Vagina (tissue), 2 donors: ENCODE measurements at regions not wholly inside any gene's neighbourhood (a gene's known extent, or its start where the extent isn't known, plus 50 kb on each side); places are given as distances from the start of the nearest gene placed in this dataset.

Experiments used
- DNase-seq, 2 donors: peaks; one replicate each; pipeline ENCODE4 v3.0.0-alpha.2; 2017; ENCODE audit errors: extremely low spot score in 2 of 2
- H3K27ac ChIP-seq: fragments of 200-600 bp; sonication (generic); one replicate; pipeline ENCODE4 v1.5.1; 2019
- H3K27me3 ChIP-seq: fragments of 200-600 bp; sonication (generic); one replicate; pipeline ENCODE4 v1.5.1; 2019
- H3K36me3 ChIP-seq, 2 donors: fragments of 200-600 bp; sonication (generic); one replicate each; pipeline ENCODE4 v1.5.1; 2017 to 2019
- H3K4me1 ChIP-seq: fragments of 200-600 bp; sonication (generic); one replicate; pipeline ENCODE4 v1.5.1; 2019
- H3K4me3 ChIP-seq, 2 donors: fragments of 200-600 bp; sonication (generic); 1 replicate in 1 of 2; 2 replicates in 1 of 2; pipeline ENCODE4 v1.5.1; 2016 to 2019
- H3K9me3 ChIP-seq: fragments of 200-600 bp; sonication (generic); one replicate; pipeline ENCODE4 v1.5.1; 2019
- CTCF ChIP-seq, 3 experiments: fragments of 450-650 bp in 2 of 3; fragments of 200-600 bp in 1 of 3; sonication (generic) in 1 of 3; IDR thresholded peaks; one replicate each; pipeline ENCODE4 v1.5.1; 2017 to 2019; ENCODE audit warnings: antibody characterized with exemption in 3 of 3, mild to moderate bottlenecking in 2 of 3, moderate library complexity in 2 of 3
- POLR2A ChIP-seq, 2 donors: fragments of 450-650 bp; IDR thresholded peaks; one replicate each; pipeline ENCODE4 v1.6.1; 2017; ENCODE audit warnings: antibody characterized with exemption in 2 of 2, mild to moderate bottlenecking in 2 of 2, moderate library complexity in 2 of 2
- POLR2AphosphoS5 ChIP-seq, 2 donors: sonication (generic); formaldehyde crosslinking; IDR thresholded peaks; one replicate each; pipeline ENCODE4 v1.9.0; 2017; ENCODE audit warnings: antibody characterized with exemption in 2 of 2, mild to moderate bottlenecking in 2 of 2, low read depth in 1 of 2; ENCODE audit not compliant: insufficient read depth in 1 of 2
- intact Hi-C: fragments of 100-400 bp; cut with DNase I; formaldehyde crosslinking; loops from one replicate; pipeline ENCODE4 v1.15.1; 2023

GRCh38 chrX:4091046-4091760, 377.8 kb upstream of the PRKX start:
- Histone ChIP-seq H3K4me3 (no peak overlapping the region), H3K9me3 (no peaks in the 10 kb centered on the region), H3K36me3 (no peaks in the 10 kb centered on the region), H3K27ac (no peak overlapping the region), H3K4me1 (no peaks in the 10 kb centered on the region), H3K27me3 (no peaks in the 10 kb centered on the region)
- intact Hi-C loops = no loop called here
- no peak for DNase-seq
- TF ChIP-seq CTCF (IDR thresholded peaks at IDR 0.05) = no peak
- no peak for TF ChIP-seq POLR2AphosphoS5 (IDR thresholded peaks at IDR 0.05; ENCODE audit: insufficient read depth in 1 of 2, low read depth in 1 of 2)
- no peak for TF ChIP-seq POLR2A (IDR thresholded peaks at IDR 0.05)

GRCh38 chrX:4059893-4060292, 346.4 kb upstream of the PRKX start:
- Histone ChIP-seq H3K4me1 (no peaks in the 10 kb centered on the region), H3K27ac (no peak overlapping the region), H3K9me3 (no peaks in the 10 kb centered on the region), H3K4me3 (no peak overlapping the region), H3K27me3 (no peaks in the 10 kb centered on the region), H3K36me3 (no peaks in the 10 kb centered on the region)
- DNase-seq = no peak
- TF ChIP-seq POLR2A (IDR thresholded peaks at IDR 0.05) = no peak
- TF ChIP-seq CTCF (IDR thresholded peaks at IDR 0.05) = no peak
- no peak for TF ChIP-seq POLR2AphosphoS5 (IDR thresholded peaks at IDR 0.05; ENCODE audit: insufficient read depth in 1 of 2, low read depth in 1 of 2)
- intact Hi-C loops = no loop called here

DNA sequence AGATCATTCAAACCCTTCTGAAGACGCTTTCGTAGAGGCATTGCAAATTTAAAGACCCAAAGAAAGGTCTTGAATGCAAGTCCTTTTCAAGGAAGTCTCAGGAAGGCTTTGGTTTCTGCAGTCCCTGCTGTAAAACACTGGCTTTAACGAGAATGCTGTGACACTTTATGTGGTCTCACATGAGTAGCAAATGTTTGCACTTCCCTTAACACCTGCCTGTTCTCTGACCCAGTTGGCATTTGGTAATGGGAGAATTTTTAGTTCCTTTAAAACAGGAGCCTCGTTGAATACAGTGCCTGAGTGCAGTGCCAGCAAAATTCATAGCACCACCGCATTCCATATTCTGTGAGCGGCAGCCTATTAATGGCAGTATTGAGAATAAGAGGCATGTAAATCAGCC, 330.5 kb upstream of the PRKX start:
- H3K4me1 ChIP-seq = no peaks in the 10 kb centered on the region
- no peak for TF ChIP-seq POLR2AphosphoS5 (IDR thresholded peaks at IDR 0.05; ENCODE audit: insufficient read depth in 1 of 2, low read depth in 1 of 2)
- TF ChIP-seq CTCF (IDR thresholded peaks at IDR 0.05) = no peak
- no peak for TF ChIP-seq POLR2A (IDR thresholded peaks at IDR 0.05)
- no peak overlapping the region for H3K4me3 ChIP-seq
- H3K27ac ChIP-seq = no peak overlapping the region
- no peak for DNase-seq
- no peaks in the 10 kb centered on the region for H3K27me3 ChIP-seq
- no peaks in the 10 kb centered on the region for H3K36me3 ChIP-seq
- H3K9me3 ChIP-seq = no peaks in the 10 kb centered on the region
- intact Hi-C loops = no loop called here

DNA sequence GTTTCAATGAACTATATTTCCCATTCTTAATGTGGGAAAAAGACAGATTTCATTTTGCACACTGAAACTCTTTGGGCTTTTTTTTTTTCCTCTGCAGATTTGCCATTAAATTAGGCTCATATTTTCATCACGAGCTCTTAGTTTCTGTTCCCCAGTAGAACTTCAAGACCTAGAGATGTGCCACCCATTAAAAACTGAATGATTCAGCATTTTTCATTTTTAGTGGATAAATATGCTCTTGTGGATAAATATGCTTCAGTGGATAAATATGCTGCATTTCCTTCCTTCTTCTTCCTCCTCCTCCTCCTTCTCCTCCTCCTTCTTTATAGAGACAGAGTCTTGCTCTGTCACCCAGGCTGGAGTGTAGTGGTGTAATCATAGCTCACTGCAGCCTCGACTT, 322.4 kb upstream of the PRKX start:
- H3K4me3 ChIP-seq = no peak overlapping the region
- no peak for DNase-seq
- intact Hi-C loops = no loop called here
- H3K27me3 ChIP-seq = no peaks in the 10 kb centered on the region
- TF ChIP-seq CTCF (IDR thresholded peaks at IDR 0.05) (no peak), POLR2AphosphoS5 (IDR thresholded peaks at IDR 0.05; ENCODE audit: insufficient read depth in 1 of 2, low read depth in 1 of 2) (no peak), POLR2A (IDR thresholded peaks at IDR 0.05) (no peak)
- no peaks in the 10 kb centered on the region for H3K4me1 ChIP-seq
- H3K36me3 ChIP-seq = no peaks in the 10 kb centered on the region
- H3K27ac ChIP-seq = no peak overlapping the region
- H3K9me3 ChIP-seq = no peaks in the 10 kb centered on the region

- no peak for TF ChIP-seq CTCF (IDR thresholded peaks at IDR 0.05)
- no peak for TF ChIP-seq POLR2A (IDR thresholded peaks at IDR 0.05)
- no peak for TF ChIP-seq POLR2AphosphoS5 (IDR thresholded peaks at IDR 0.05; ENCODE audit: insufficient read depth in 1 of 2, low read depth in 1 of 2)
- intact Hi-C loops = no loop called here
- no peak overlapping the region for H3K4me3 ChIP-seq
Observed at GRCh38 chrX:4028151-4028550, 314.7 kb upstream of the PRKX start.

More at GRCh38 chrX:4028151-4028550, 314.7 kb upstream of the PRKX start:
- H3K27ac ChIP-seq = no peak overlapping the region
- DNase-seq = no peak
- H3K27me3 ChIP-seq = no peaks in the 10 kb centered on the region
- no peaks in the 10 kb centered on the region for H3K4me1 ChIP-seq
- H3K9me3 ChIP-seq = no peaks in the 10 kb centered on the region
- H3K36me3 ChIP-seq = no peaks in the 10 kb centered on the region
